SK-N-SH (cell line): ENCODE measurements at regions not wholly inside any gene's neighbourhood (a gene's known extent, or its start where the extent isn't known, plus 50 kb on each side); places are given as distances from the start of the nearest gene placed in this dataset.

Experiments used
- CTCF ChIA-PET: fragments of 300-600, 350-600 bp; formaldehyde crosslinking; extraction: SDS; loops from one replicate; lab custom pipeline; 2021; lab: Yijun Ruan, JAX
- POLR2A ChIA-PET: fragments of 350-600 bp; sonication (Branson Sonifier 250); formaldehyde crosslinking; extraction: SDS; loops from one replicate; lab custom pipeline; 2020; ENCODE audit warnings: antibody characterized with exemption, inconsistent platforms; lab: Yijun Ruan, JAX
- DNase-seq: peaks from one replicate; pipeline ENCODE4 v3.0.0; 2012
- H2AFZ ChIP-seq: fragments of 200-600 bp; sonication (generic); 2 replicates; pipeline ENCODE4 v1.8.1; 2016; ENCODE audit warnings: antibody characterized with exemption, mild to moderate bottlenecking, low read depth
- H3F3A ChIP-seq: fragments of 200-600 bp; sonication (generic); replicated peaks from 2 replicates; pipeline ENCODE3; 2016; ENCODE audit warnings: antibody characterized with exemption, mild to moderate bottlenecking; ENCODE audit not compliant: insufficient read depth
- H3K27ac ChIP-seq, 2 experiments: fragments of 200-500 bp in 1 of 2; fragments of 200-600 bp in 1 of 2; sonication (Bioruptor generic) in 1 of 2; sonication (generic), shearing (Covaris generic) in 1 of 2; 2 replicates each; pipeline versions ENCODE4 v1.5.1 to v1.6.1; 2014 to 2016; ENCODE audit warnings: low read depth in 2 of 2, inconsistent platforms in 1 of 2, low read length in 1 of 2, mild to moderate bottlenecking in 1 of 2, mixed read lengths in 1 of 2
- H3K27me3 ChIP-seq: fragments of 200-600 bp; sonication (generic), shearing (Covaris generic); 2 replicates; pipeline ENCODE4 v1.6.1; 2016; ENCODE audit warnings: mixed run types; ENCODE audit not compliant: insufficient read depth
- H3K36me3 ChIP-seq, 2 experiments: fragments of 200-500 bp in 1 of 2; fragments of 200-600 bp in 1 of 2; sonication (Bioruptor generic) in 1 of 2; sonication (generic) in 1 of 2; replicated peaks in 1 of 2; 2 replicates each; pipeline versions ENCODE3 to v1.5.1; 2014 to 2016; ENCODE audit warnings: low read length in 1 of 2, mild to moderate bottlenecking in 1 of 2; ENCODE audit not compliant: insufficient read depth in 2 of 2, control insufficient read depth in 1 of 2
- H3K4me1 ChIP-seq, 2 experiments: fragments of 200-500 bp in 1 of 2; fragments of 200-600 bp in 1 of 2; sonication (Bioruptor generic) in 1 of 2; sonication (generic), shearing (Covaris generic) in 1 of 2; 2 replicates each; pipeline versions ENCODE4 v1.5.1 to v1.6.1; 2014 to 2016; ENCODE audit warnings: low read depth in 1 of 2, low read length in 1 of 2, mixed run types in 1 of 2; ENCODE audit not compliant: insufficient read depth in 2 of 2, control insufficient read depth in 1 of 2
- H3K4me2 ChIP-seq: fragments of 200-600 bp; sonication (generic), shearing (Covaris generic); 2 replicates; pipeline ENCODE4 v1.6.1; 2017; ENCODE audit warnings: mixed run types
- H3K4me3 ChIP-seq, 2 experiments: fragments of 200-500 bp in 1 of 2; fragments of 200-600 bp in 1 of 2; sonication (Bioruptor generic) in 1 of 2; sonication (generic), shearing (Covaris generic) in 1 of 2; 2 replicates each; pipeline versions ENCODE4 v1.5.1 to v1.8.1; 2014 to 2016; ENCODE audit warnings: low read depth in 2 of 2, inconsistent platforms in 1 of 2, low read length in 1 of 2, mild to moderate bottlenecking in 1 of 2, mixed read lengths in 1 of 2, moderate library complexity in 1 of 2
- H3K79me2 ChIP-seq: fragments of 200-600 bp; sonication (generic); 2 replicates; pipeline ENCODE4 v1.8.1; 2017; ENCODE audit warnings: mild to moderate bottlenecking; ENCODE audit not compliant: insufficient read depth
- H3K9ac ChIP-seq: fragments of 200-600 bp; sonication (generic); 2 replicates; pipeline ENCODE4 v1.6.1; 2017; ENCODE audit warnings: mixed run types
- H3K9me2 ChIP-seq: fragments of 200-600 bp; sonication (generic); 2 replicates; pipeline ENCODE4 v1.6.1; 2017; ENCODE audit warnings: mixed run types
- H3K9me3 ChIP-seq: fragments of 200-600 bp; sonication (generic); 2 replicates; pipeline ENCODE4 v1.6.1; 2017; ENCODE audit warnings: mixed run types, mild to moderate bottlenecking, moderate library complexity
- H4K20me1 ChIP-seq: fragments of 200-600 bp; sonication (generic); 2 replicates; pipeline ENCODE4 v1.6.1; 2017; ENCODE audit warnings: mild to moderate bottlenecking, mixed run types; ENCODE audit not compliant: insufficient read depth
- EZH2phosphoT487 ChIP-seq: fragments of 200-600 bp; sonication (generic); IDR thresholded peaks from 2 replicates; pipeline ENCODE4 v1.6.1; 2017; ENCODE audit warnings: low read depth, mixed run types, mild to moderate bottlenecking, antibody characterized with exemption, moderate library complexity, borderline replicate concordance
- GATA2 ChIP-seq: sonication (generic); formaldehyde crosslinking; IDR thresholded peaks from 2 replicates; pipeline ENCODE4 v1.5.0; 2020; ENCODE audit warnings: mild to moderate bottlenecking, missing genetic modification reagents
- JUND ChIP-seq: IDR thresholded peaks from 2 replicates; pipeline ENCODE4 v1.4.0; 2012
- NRF1 ChIP-seq: IDR thresholded peaks from 2 replicates; pipeline ENCODE4 v1.6.1; 2012; ENCODE audit warnings: low read depth, mild to moderate bottlenecking, low read length
- PBX3 ChIP-seq: IDR thresholded peaks from 2 replicates; pipeline ENCODE4; 2012
- POLR2AphosphoS5 ChIP-seq: IDR thresholded peaks from 2 replicates; pipeline ENCODE4 v1.6.1; 2012; ENCODE audit warnings: low read depth, low read length
- RCOR1 ChIP-seq: fragments of 150-350 bp; IDR thresholded peaks from 2 replicates; pipeline ENCODE4 v1.6.1; 2017; ENCODE audit warnings: antibody characterized with exemption, low read length
- RFX5 ChIP-seq: IDR thresholded peaks from 2 replicates; pipeline ENCODE4 v1.6.1; 2012; ENCODE audit warnings: mild to moderate bottlenecking, improper control_type of control experiment, low read length
- SIN3A ChIP-seq: IDR thresholded peaks from 2 replicates; pipeline ENCODE4 v1.6.1; 2012; ENCODE audit warnings: low read depth, mild to moderate bottlenecking, low read length, moderate library complexity, borderline replicate concordance
- WGBS: methylation state at CpG from one replicate; pipeline ENCODE4 v1.1.6; 2017; ENCODE audit warnings: low lambda C conversion rate; 5-methylcytosine and 5-hydroxymethylcytosine counted together
- TF ChIP-seq, protein P1 (sequence below): IDR thresholded peaks from 2 replicates; pipeline ENCODE4 v1.4.0; 2012; ENCODE audit warnings: low read depth, borderline replicate concordance

DNA sequence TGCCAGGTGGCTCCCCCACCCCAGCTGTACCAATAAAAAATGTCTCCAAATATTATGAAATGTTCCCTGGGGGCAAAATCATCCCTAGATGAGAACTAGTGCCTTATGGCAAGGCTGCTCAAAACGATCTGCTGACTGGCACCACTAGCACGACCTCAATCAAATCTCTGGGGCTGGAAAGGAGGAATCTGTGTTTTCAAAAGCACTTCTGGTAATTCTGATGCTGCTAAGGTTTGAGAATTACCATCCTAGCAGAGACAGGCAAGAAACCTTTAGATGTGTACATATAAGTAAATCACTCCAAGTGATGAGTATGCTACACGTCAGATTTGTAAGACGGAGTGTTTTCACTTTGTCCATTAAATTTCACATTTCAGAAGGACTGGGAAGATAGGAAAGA is 360.1 kb upstream of the THRB start:
- H3K27ac ChIP-seq: no peak overlapping the region
- WGBS: 38% methylated on average over 4 of the region's 4 CpGs
- no peak overlapping the region for H3K4me3 ChIP-seq
- CTCF ChIA-PET: no interaction called here
- no peaks in the 10 kb centered on the region for H3K9me3 ChIP-seq
- H3K9me2 ChIP-seq: no peaks in the 10 kb centered on the region
- TF ChIP-seq JUND (no peak), SIN3A (no peak)
- TF ChIP-seq, protein P1, sequence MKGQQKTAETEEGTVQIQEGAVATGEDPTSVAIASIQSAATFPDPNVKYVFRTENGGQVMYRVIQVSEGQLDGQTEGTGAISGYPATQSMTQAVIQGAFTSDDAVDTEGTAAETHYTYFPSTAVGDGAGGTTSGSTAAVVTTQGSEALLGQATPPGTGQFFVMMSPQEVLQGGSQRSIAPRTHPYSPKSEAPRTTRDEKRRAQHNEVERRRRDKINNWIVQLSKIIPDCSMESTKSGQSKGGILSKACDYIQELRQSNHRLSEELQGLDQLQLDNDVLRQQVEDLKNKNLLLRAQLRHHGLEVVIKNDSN: no peak
- no peaks in the 10 kb centered on the region for H4K20me1 ChIP-seq
- DNase-seq: no peak
- H3K27me3 ChIP-seq: no peaks in the 10 kb centered on the region
- H2AFZ ChIP-seq: no peak overlapping the region
- H3F3A ChIP-seq: no peaks in the 10 kb centered on the region
- H3K36me3 ChIP-seq: no peaks in the 10 kb centered on the region
- POLR2A ChIA-PET: no interaction called here
- no peaks in the 10 kb centered on the region for H3K79me2 ChIP-seq
- no peak overlapping the region for H3K4me2 ChIP-seq
- peaks cover 0 to 2% of the 10 kb centered on the region in 2 experiments; a peak in 1 of 4 replicates for H3K4me1 ChIP-seq
- no peak overlapping the region for H3K9ac ChIP-seq

DNA sequence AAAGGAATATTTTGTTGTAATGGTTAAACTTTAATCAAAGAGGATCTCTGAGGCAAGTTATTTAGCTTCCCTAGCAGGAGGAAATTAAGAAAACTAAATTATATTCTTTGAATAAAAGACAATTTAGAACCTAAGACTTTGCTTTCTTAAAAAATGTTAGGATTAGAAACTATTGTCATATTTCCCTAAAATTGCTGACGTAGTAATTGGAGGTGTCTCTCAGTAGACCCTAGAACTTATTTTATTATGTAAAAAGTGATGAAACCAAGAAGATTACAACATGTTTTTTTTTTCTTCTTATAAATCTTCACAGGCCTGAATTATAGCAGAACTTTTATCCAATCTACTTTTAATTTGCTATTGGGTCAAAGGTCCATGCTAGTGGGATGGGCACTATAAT is 363.3 kb upstream of the THRB start:
- Histone ChIP-seq H3K79me2 (no peaks in the 10 kb centered on the region), H3K27me3 (no peaks in the 10 kb centered on the region), H3K4me2 (no peak overlapping the region), H3K9ac (no peak overlapping the region), H3K36me3 (no peaks in the 10 kb centered on the region), H3K27ac (no peak overlapping the region), H3K9me2 (no peaks in the 10 kb centered on the region), H3F3A (no peaks in the 10 kb centered on the region), H3K4me1 (peaks cover 0 to under 1% of the 10 kb centered on the region in 2 experiments; a peak in 1 of 4 replicates), H3K9me3 (no peaks in the 10 kb centered on the region), H3K4me3 (no peak overlapping the region)
- 44% methylated on average over 1 of the region's 1 CpG for WGBS
- POLR2A ChIA-PET: no interaction called here
- CTCF ChIA-PET: no interaction called here
- TF ChIP-seq PBX3: no peak
- TF ChIP-seq NRF1: no peak
- TF ChIP-seq RCOR1: no peak
- no peak for TF ChIP-seq EZH2phosphoT487
- no peak for TF ChIP-seq RFX5
- TF ChIP-seq GATA2 (CRISPR knock-in tag): no peak
- TF ChIP-seq, protein P1: no peak
- no peak for TF ChIP-seq POLR2AphosphoS5
- TF ChIP-seq, all 33 proteins: peak for 0
- H2AFZ ChIP-seq: no peak overlapping the region
- no peak for DNase-seq
- no peaks in the 10 kb centered on the region for H4K20me1 ChIP-seq
